GM12878 (cell line): ENCODE measurements at regions not wholly inside any gene's neighbourhood (a gene's known extent, or its start where the extent isn't known, plus 50 kb on each side); places are given as distances from the start of the nearest gene placed in this dataset.

Source experiments
- ATAC-seq: fragments of 200-7000 bp; cut with Tn5 transposase; 3 replicates; pipeline ENCODE4 v1.9.1; 2020; ENCODE audit warnings: mild to moderate bottlenecking, moderate library complexity
- BruUV-seq: library from RNA; stranded (reverse); fragments of 400-500 nt; replicated peaks from 2 replicates; lab custom pipeline; 2021; lab: Mats Ljungman, UMichigan
- CTCF ChIA-PET: fragments of 300-600 bp; sonication (Branson Sonifier 250); formaldehyde crosslinking; extraction: SDS; loops from one replicate; lab custom pipeline; 2021; ENCODE audit warnings: inconsistent platforms; lab: Yijun Ruan, JAX
- POLR2A ChIA-PET: fragments of 350-600 bp; formaldehyde crosslinking; extraction: SDS; loops from one replicate; lab custom pipeline; 2021; ENCODE audit warnings: inconsistent platforms; lab: Charles Lee
- RAD21 ChIA-PET: fragments of 300-600 bp; sonication (Branson Sonifier 250); formaldehyde crosslinking; loops from one replicate; lab custom pipeline; 2023; ENCODE audit warnings: antibody characterized with exemption; ENCODE audit not compliant: unreplicated experiment; lab: Charles Lee
- SMC1A ChIA-PET: fragments of 300-600 bp; sonication (Branson Sonifier 250); formaldehyde crosslinking; loops from one replicate; lab custom pipeline; 2023; ENCODE audit not compliant: unreplicated experiment, uncharacterized antibody; lab: Charles Lee
- DNase-seq: peaks from one replicate; pipeline ENCODE4 v3.0.0-alpha.2; 2011; ENCODE audit warnings: low read depth, low spot score
- FAIRE-seq: peaks from 3 replicates; lab custom pipeline; 2011; peaks lifted over from hg19 to GRCh38; lab: Jason Lieb, UNC
- H2AFZ ChIP-seq: 2 replicates; pipeline ENCODE4 v1.6.0; 2011; ENCODE audit warnings: low read depth, low read length, control low read depth; ENCODE audit not compliant: control insufficient read depth
- H3K27ac ChIP-seq: 2 replicates; pipeline ENCODE4 v1.5.1; 2011; ENCODE audit warnings: control low read depth; ENCODE audit not compliant: control insufficient read depth, insufficient read depth
- H3K27me3 ChIP-seq, 2 experiments: replicated peaks in 1 of 2; 2 replicates each; pipeline versions ENCODE4 v1.6.0 to v1.6.1; 2011; ENCODE audit warnings: low read length in 1 of 2; ENCODE audit not compliant: control insufficient read depth in 2 of 2, insufficient read depth in 2 of 2
- H3K36me3 ChIP-seq, 2 experiments: 2 replicates each; pipeline ENCODE4 v1.5.1; 2011; ENCODE audit warnings: low read length in 1 of 2; ENCODE audit not compliant: control insufficient read depth in 2 of 2, insufficient read depth in 2 of 2
- H3K4me1 ChIP-seq: 2 replicates; pipeline ENCODE4 v1.6.1; 2011; ENCODE audit warnings: mild to moderate bottlenecking, low read length, moderate library complexity, mixed read lengths; ENCODE audit not compliant: control insufficient read depth, insufficient read depth
- H3K4me2 ChIP-seq: 2 replicates; pipeline ENCODE4 v1.6.0; 2011; ENCODE audit warnings: control low read depth; ENCODE audit not compliant: control insufficient read depth, insufficient read depth
- H3K4me3 ChIP-seq: fragments of 200-600 bp; sonication (generic); 2 replicates; pipeline ENCODE4 v1.5.1; 2016
- H3K79me2 ChIP-seq: 2 replicates; pipeline ENCODE4 v1.6.0; 2011; ENCODE audit warnings: low read length; ENCODE audit not compliant: control insufficient read depth, insufficient read depth
- H3K9ac ChIP-seq: 2 replicates; pipeline ENCODE4 v1.8.0; 2011; ENCODE audit warnings: low read length, control low read depth, mixed read lengths; ENCODE audit not compliant: control insufficient read depth, insufficient read depth
- H3K9me3 ChIP-seq: replicated peaks from 3 replicates; pipeline ENCODE4 v1.5.1; 2011; ENCODE audit warnings: mild to moderate bottlenecking, low read length; ENCODE audit not compliant: control insufficient read depth, insufficient read depth
- H4K20me1 ChIP-seq: 2 replicates; pipeline ENCODE4 v1.6.0; 2011; ENCODE audit not compliant: control insufficient read depth, insufficient read depth
- ASH2L ChIP-seq: fragments of 300-600, 200-600 bp; sonication (generic); IDR thresholded peaks from 2 replicates; pipeline ENCODE4 v1.6.1; 2017; ENCODE audit warnings: low read depth, mild to moderate bottlenecking, borderline replicate concordance
- BCLAF1 ChIP-seq: fragments of 450-650 bp; IDR thresholded peaks from 2 replicates; pipeline ENCODE4 v1.6.1; 2017; ENCODE audit warnings: antibody characterized with exemption, mild to moderate bottlenecking, moderate library complexity
- BHLHE40 ChIP-seq, 2 experiments: fragments of 450-650 bp in 1 of 2; IDR thresholded peaks; 2 replicates each; pipeline ENCODE4 v1.6.1; 2011 to 2017; ENCODE audit warnings: low read depth in 2 of 2, borderline replicate concordance in 1 of 2, improper control_type of control experiment in 1 of 2, low read length in 1 of 2, mild to moderate bottlenecking in 1 of 2
- E2F4 ChIP-seq: IDR thresholded peaks from 2 replicates; pipeline ENCODE4 v1.6.1; 2012; ENCODE audit warnings: low read depth, low read length, improper control_type of control experiment
- EED ChIP-seq: sonication (generic); IDR thresholded peaks from 2 replicates; pipeline ENCODE4 v1.6.1; 2016; ENCODE audit warnings: antibody characterized with exemption, low read depth
- MEF2A ChIP-seq: IDR thresholded peaks from 2 replicates; pipeline ENCODE4 v1.6.1; 2011; ENCODE audit warnings: low read depth, mild to moderate bottlenecking, low read length, moderate library complexity; ENCODE audit not compliant: insufficient read depth
- MXI1 ChIP-seq: fragments of 150-350 bp; IDR thresholded peaks from 2 replicates; pipeline ENCODE4 v1.6.1; 2011; ENCODE audit warnings: low read depth, mild to moderate bottlenecking, inconsistent platforms, low read length, improper control_type of control experiment
- NFYA ChIP-seq: IDR thresholded peaks from 2 replicates; pipeline ENCODE4 v1.6.1; 2011; ENCODE audit warnings: low read depth, mild to moderate bottlenecking, low read length, improper control_type of control experiment, borderline replicate concordance
- PBX3 ChIP-seq: IDR thresholded peaks from 2 replicates; pipeline ENCODE4 v1.6.1; 2011; ENCODE audit warnings: mild to moderate bottlenecking, low read depth, low read length, moderate library complexity; ENCODE audit not compliant: insufficient replicate concordance
- PML ChIP-seq: IDR thresholded peaks from 2 replicates; pipeline ENCODE4 v1.6.1; 2012; ENCODE audit warnings: low read length, inconsistent platforms
- RAD21 ChIP-seq: IDR thresholded peaks from 2 replicates; pipeline ENCODE4 v1.6.1; 2011; ENCODE audit warnings: mild to moderate bottlenecking, low read depth, low read length, moderate library complexity; ENCODE audit not compliant: insufficient read depth
- RBBP5 ChIP-seq: fragments of 200-600 bp; sonication (generic); conservative IDR thresholded peaks from 2 replicates; pipeline ENCODE4 v1.6.1; 2016
- RFX5 ChIP-seq: IDR thresholded peaks from 2 replicates; pipeline ENCODE4 v1.6.1; 2011; ENCODE audit warnings: low read depth, low read length, improper control_type of control experiment
- TBL1XR1 ChIP-seq: IDR thresholded peaks from 2 replicates; pipeline ENCODE4 v1.6.1; 2012; ENCODE audit warnings: low read depth, low read length, improper control_type of control experiment
- TCF12 ChIP-seq: IDR thresholded peaks from 2 replicates; pipeline ENCODE4 v1.6.1; 2011; ENCODE audit warnings: low read depth, mild to moderate bottlenecking, low read length
- ZBTB11 ChIP-seq: fragments of 450-650 bp; formaldehyde crosslinking; IDR thresholded peaks from 2 replicates; pipeline ENCODE4 v1.5.0; 2022; ENCODE audit warnings: mild to moderate bottlenecking, missing genetic modification characterization
- ZNF207 ChIP-seq: fragments of 450-650 bp; IDR thresholded peaks from 2 replicates; pipeline ENCODE4 v1.6.1; 2014; ENCODE audit warnings: antibody characterized with exemption, mild to moderate bottlenecking, borderline replicate concordance
- WGBS: methylation state at CpG from one replicate; pipeline ENCODE4 v1.1.6; 2016; ENCODE audit warnings: low lambda C conversion rate; ENCODE audit not compliant: insufficient replicate concordance, insufficient coverage; ENCODE audit errors: missing lambda C conversion rate; 5-methylcytosine and 5-hydroxymethylcytosine counted together
- in situ Hi-C: fragments of 300-500 bp; cut with MboI; formaldehyde crosslinking; loops from 9 replicates; pipeline ENCODE4 v1.14.3; 2018; ENCODE audit warnings: mixed read lengths
- intact Hi-C: fragments of 100-400 bp; cut with micrococcal nuclease; formaldehyde crosslinking; loops from one replicate; pipeline ENCODE4 v1.14.2; 2022; ENCODE audit not compliant: unreplicated experiment

GRCh38 chr2:107717661-107718060 lies 109.0 kb upstream of the RGPD4 start (continued):
- TF ChIP-seq PML (no peak), BHLHE40 (IDR thresholded peaks at IDR 0.05; ENCODE audit: borderline replicate concordance in 1 of 2, low read depth in 2 of 2, low read length in 1 of 2) (no peak), NFYA (no peak), TCF12 (no peak), E2F4 (no peak), ZNF207 (no peak), RAD21 (no peak), MXI1 (no peak), MEF2A (no peak), RBBP5 (no peak), ASH2L (no peak), RFX5 (no peak)

GRCh38 chr2:107719141-107719540 lies 107.6 kb upstream of the RGPD4 start:
- in situ Hi-C loops: no loop called here
- RAD21 ChIA-PET: no interaction called here
- no peaks in the 10 kb centered on the region for H3K9me3 ChIP-seq
- H3K27me3 ChIP-seq: no peaks in the 10 kb centered on the region
- SMC1A ChIA-PET: no interaction called here
- no peak overlapping the region for H3K27ac ChIP-seq
- H3K9ac ChIP-seq: no peak overlapping the region
- no TSS peak for BruUV-seq
- POLR2A ChIA-PET: no interaction called here
- ATAC-seq (no peak), FAIRE-seq (no peak), DNase-seq (no peak)
- H4K20me1 ChIP-seq: no peaks in the 10 kb centered on the region
- CTCF ChIA-PET: interaction anchor here (1.0 kb wide), 1 partner anchor 21 kb away, joined by 3 read pairs; no protein-coding TSS in a partner anchor
- no peak overlapping the region for H3K4me2 ChIP-seq
- no peaks in the 10 kb centered on the region for H3K4me1 ChIP-seq
- H3K4me3 ChIP-seq: no peak overlapping the region
- H3K79me2 ChIP-seq: no peaks in the 10 kb centered on the region
- intact Hi-C loops: no loop called here
- H3K36me3 ChIP-seq: no peaks in the 10 kb centered on the region
- H2AFZ ChIP-seq: no peak overlapping the region
- WGBS: 75% methylated on average over 3 of the region's 3 CpGs
- TF ChIP-seq TBL1XR1 (no peak), EED (no peak), ZBTB11 (no peak), PBX3 (no peak), BCLAF1 (no peak)
